Epithelial cell of esophagus (primary cell): ENCODE measurements at regions not wholly inside any gene's neighbourhood (a gene's known extent, or its start where the extent isn't known, plus 50 kb on each side); places are given as distances from the start of the nearest gene placed in this dataset.

Source experiments
- DNase-seq: peaks from one replicate; pipeline ENCODE4 v3.0.0; 2010; ENCODE audit warnings: low read depth
- H3K4me3 ChIP-seq: 2 replicates; pipeline ENCODE4 v1.5.1; 2011; ENCODE audit warnings: mild to moderate bottlenecking, low read length, control low read depth
- CTCF ChIP-seq: IDR thresholded peaks from 2 replicates; pipeline ENCODE4 v1.5.1; 2011; ENCODE audit warnings: low read depth, mild to moderate bottlenecking, low read length, control low read depth, inconsistent platforms; ENCODE audit not compliant: insufficient read depth; ENCODE audit errors: missing control alignments

- no peak for TF ChIP-seq CTCF
- no peak for DNase-seq
These were observed 127.5 kb downstream of the ATPSCKMT start for GRCh38 chr5:10122076-10122726.

GRCh38 chr5:10120934-10121333 is 128.8 kb downstream of the ATPSCKMT start:
- no peak overlapping the region for H3K4me3 ChIP-seq
- TF ChIP-seq CTCF: no peak
- DNase-seq: no peak

More at GRCh38 chr5:10122076-10122726, 127.5 kb downstream of the ATPSCKMT start:
- H3K4me3 ChIP-seq: no peak overlapping the region

GRCh38 chr5:10118150-10118549 is 131.5 kb downstream of the ATPSCKMT start:
- no peak for TF ChIP-seq CTCF
- peak; percentile 40 for DNase-seq

GRCh38 chr5:10116594-10116993 is 133.1 kb downstream of the ATPSCKMT start:
- TF ChIP-seq CTCF: no peak
- no peak overlapping the region for H3K4me3 ChIP-seq
- DNase-seq: no peak

More at GRCh38 chr5:10118150-10118549, 131.5 kb downstream of the ATPSCKMT start:
- no peak overlapping the region for H3K4me3 ChIP-seq

GRCh38 chr5:10115669-10116068 is 134.0 kb downstream of the ATPSCKMT start:
- H3K4me3 ChIP-seq: no peak overlapping the region
- no peak for TF ChIP-seq CTCF
- DNase-seq: no peak

GRCh38 chr5:10111571-10111970 is 138.1 kb downstream of the ATPSCKMT start:
- H3K4me3 ChIP-seq: no peak overlapping the region
- DNase-seq: peak; percentile 55
- TF ChIP-seq CTCF: peak; percentile 39

- DNase-seq: no peak
- TF ChIP-seq CTCF: no peak
- H3K4me3 ChIP-seq: no peak overlapping the region
These were observed 139.5 kb downstream of the ATPSCKMT start for GRCh38 chr5:10110228-10110627.
